Stomach (tissue), 8 donors: ENCODE measurements at regions not wholly inside any gene's neighbourhood (a gene's known extent, or its start where the extent isn't known, plus 50 kb on each side); places are given as distances from the start of the nearest gene placed in this dataset.

ENCODE experiments used
- DNase-seq, 2 donors: peaks; one replicate each; pipeline versions ENCODE4 v3.0.0 to v3.0.0-alpha.2; 2013 to 2019
- H3K27ac ChIP-seq, 5 donors: fragments of 200-600 bp in 4 of 5; sonication (generic) in 4 of 5; one replicate each; pipeline ENCODE4 v1.5.1; 2013 to 2019; ENCODE audit warnings: mild to moderate bottlenecking in 1 of 5, moderate library complexity in 1 of 5
- H3K27me3 ChIP-seq, 3 donors: fragments of 200-600 bp; sonication (generic); one replicate each; pipeline ENCODE4 v1.5.1; 2017 to 2019; ENCODE audit warnings: mixed run types in 1 of 3
- H3K36me3 ChIP-seq, 4 donors: fragments of 200-600 bp; sonication (generic); 1 replicate in 3 of 4; 2 replicates in 1 of 4; pipeline ENCODE4 v1.5.1; 2016 to 2019
- H3K4me1 ChIP-seq, 4 donors: fragments of 200-600 bp; sonication (generic); one replicate each; pipeline ENCODE4 v1.5.1; 2016 to 2019
- H3K4me3 ChIP-seq, 4 donors: fragments of 200-600 bp; sonication (generic) in 3 of 4; one replicate each; pipeline ENCODE4 v1.5.1; 2016 to 2019; ENCODE audit warnings: mild to moderate bottlenecking in 1 of 4
- H3K9me3 ChIP-seq, 4 donors: fragments of 200-600 bp; sonication (generic); one replicate each; pipeline ENCODE4 v1.5.1; 2016 to 2019
- EP300 ChIP-seq: sonication (generic); formaldehyde crosslinking; IDR thresholded peaks from one replicate; pipeline ENCODE4 v1.6.1; 2017; ENCODE audit warnings: antibody characterized with exemption
- POLR2A ChIP-seq, 4 donors: fragments of 450-650 bp; IDR thresholded peaks; one replicate each; pipeline ENCODE4 v1.6.1; 2016; ENCODE audit warnings: antibody characterized with exemption in 4 of 4, control low read depth in 2 of 4, mild to moderate bottlenecking in 1 of 4, moderate library complexity in 1 of 4
- POLR2AphosphoS5 ChIP-seq, 3 donors: sonication (generic); formaldehyde crosslinking; IDR thresholded peaks; one replicate each; pipeline ENCODE4 v1.6.1; 2016; ENCODE audit warnings: antibody characterized with exemption in 3 of 3
- WGBS, 5 donors: extraction: QIAGEN DNeasy Blood & Tissue Kit in 3 of 5; methylation state at CpG; one replicate each; pipeline versions ENCODE4 v1.1.5 to v1.1.7; 2013 to 2018; 5-methylcytosine and 5-hydroxymethylcytosine counted together
- intact Hi-C: fragments of 100-400 bp; cut with DNase I; formaldehyde crosslinking; loops from one replicate; pipeline ENCODE4 v1.15.1; 2023; ENCODE audit warnings: low total_unique reads
- TF ChIP-seq, protein P1 (sequence below), 7 experiments: fragments of 450-650 bp in 4 of 7; fragments of 200-600 bp in 3 of 7; sonication (generic) in 3 of 7; IDR thresholded peaks; one replicate each; pipeline ENCODE4 v1.5.1; 2016 to 2019; ENCODE audit warnings: antibody characterized with exemption in 7 of 7, control low read depth in 2 of 7, mild to moderate bottlenecking in 1 of 7
- donor health status: healthy with polysubstance abuse.
- donor health status: Bipolar disorder and iron deficiency.
- donor health status: healthy.

DNA sequence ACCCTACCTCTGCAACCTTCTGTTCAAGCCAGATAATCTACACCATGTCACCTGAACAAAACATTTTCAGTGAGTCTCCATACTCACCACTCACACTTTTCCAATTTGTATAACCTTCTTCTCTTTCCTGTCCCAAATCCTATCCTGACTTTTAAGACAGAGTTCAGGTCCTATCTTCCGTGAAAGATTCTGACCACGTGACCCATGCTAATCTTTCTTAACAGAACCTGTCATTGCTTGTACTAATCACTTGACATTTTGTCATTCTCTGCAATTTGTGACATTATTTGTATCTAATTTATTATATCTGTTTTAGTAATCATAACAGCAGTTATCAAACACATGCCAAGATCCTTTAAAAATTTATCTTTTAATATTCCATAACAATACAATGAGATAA is 132.5 kb upstream of the PRLR start:
- WGBS, 5 donors: 68 to 84% (median 71%) methylated on average over 2 of the region's 2 CpGs
- H3K27me3 ChIP-seq: no peaks in the 10 kb centered on the region

GRCh38 chr5:35360671-35361070 is 130.4 kb upstream of the PRLR start:
- WGBS, 5 donors: 30 to 73% (median 50%) methylated on average over 3 of the region's 3 CpGs
- Histone ChIP-seq H3K9me3 (no peaks in the 10 kb centered on the region), H3K4me3 (no peak overlapping the region), H3K27ac (no peak overlapping the region), H3K4me1 (no peaks in the 10 kb centered on the region), H3K27me3 (no peaks in the 10 kb centered on the region), H3K36me3 (no peaks in the 10 kb centered on the region)
- intact Hi-C loops: no loop called here
- TF ChIP-seq EP300 (no peak), POLR2AphosphoS5 (IDR thresholded peaks at IDR 0.05) (no peak), POLR2A (IDR thresholded peaks at IDR 0.05) (no peak)
- TF ChIP-seq, protein P1, sequence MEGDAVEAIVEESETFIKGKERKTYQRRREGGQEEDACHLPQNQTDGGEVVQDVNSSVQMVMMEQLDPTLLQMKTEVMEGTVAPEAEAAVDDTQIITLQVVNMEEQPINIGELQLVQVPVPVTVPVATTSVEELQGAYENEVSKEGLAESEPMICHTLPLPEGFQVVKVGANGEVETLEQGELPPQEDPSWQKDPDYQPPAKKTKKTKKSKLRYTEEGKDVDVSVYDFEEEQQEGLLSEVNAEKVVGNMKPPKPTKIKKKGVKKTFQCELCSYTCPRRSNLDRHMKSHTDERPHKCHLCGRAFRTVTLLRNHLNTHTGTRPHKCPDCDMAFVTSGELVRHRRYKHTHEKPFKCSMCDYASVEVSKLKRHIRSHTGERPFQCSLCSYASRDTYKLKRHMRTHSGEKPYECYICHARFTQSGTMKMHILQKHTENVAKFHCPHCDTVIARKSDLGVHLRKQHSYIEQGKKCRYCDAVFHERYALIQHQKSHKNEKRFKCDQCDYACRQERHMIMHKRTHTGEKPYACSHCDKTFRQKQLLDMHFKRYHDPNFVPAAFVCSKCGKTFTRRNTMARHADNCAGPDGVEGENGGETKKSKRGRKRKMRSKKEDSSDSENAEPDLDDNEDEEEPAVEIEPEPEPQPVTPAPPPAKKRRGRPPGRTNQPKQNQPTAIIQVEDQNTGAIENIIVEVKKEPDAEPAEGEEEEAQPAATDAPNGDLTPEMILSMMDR (IDR thresholded peaks at IDR 0.05): no peak
- no peak for DNase-seq

More for the DNA sequence above, 132.5 kb upstream of the PRLR start:
- Histone ChIP-seq H3K9me3 (no peaks in the 10 kb centered on the region), H3K4me1 (no peaks in the 10 kb centered on the region), H3K36me3 (no peaks in the 10 kb centered on the region), H3K4me3 (no peak overlapping the region), H3K27ac (no peak overlapping the region)
- intact Hi-C loops: no loop called here
- no peak for TF ChIP-seq POLR2A (IDR thresholded peaks at IDR 0.05)
- no peak for TF ChIP-seq EP300
- no peak for TF ChIP-seq POLR2AphosphoS5 (IDR thresholded peaks at IDR 0.05)
- TF ChIP-seq, protein P1 (IDR thresholded peaks at IDR 0.05): no peak
- DNase-seq: no peak

GRCh38 chr5:35359859-35360258 is 129.6 kb upstream of the PRLR start:
- no peak for DNase-seq
- Histone ChIP-seq H3K9me3 (no peaks in the 10 kb centered on the region), H3K4me1 (no peaks in the 10 kb centered on the region), H3K36me3 (no peaks in the 10 kb centered on the region), H3K27me3 (no peaks in the 10 kb centered on the region), H3K27ac (no peak overlapping the region), H3K4me3 (no peak overlapping the region)
- TF ChIP-seq POLR2AphosphoS5 (IDR thresholded peaks at IDR 0.05) (no peak), POLR2A (IDR thresholded peaks at IDR 0.05) (no peak), EP300 (no peak)
- TF ChIP-seq, protein P1 (IDR thresholded peaks at IDR 0.05): no peak
- WGBS, 5 donors: 63 to 89% (median 81%) methylated on average over 1 of the region's 1 CpG
- intact Hi-C loops: no loop called here

GRCh38 chr5:35357973-35358372 is 127.7 kb upstream of the PRLR start:
- 95 to 99% (median 98%) methylated on average over 3 of the region's 3 CpGs for WGBS, 5 donors
- peaks cover 0 to 4% (median 0%) of the 10 kb centered on the region in 4 donors for H3K9me3 ChIP-seq
- DNase-seq: no peak
- no peak overlapping the region for H3K27ac ChIP-seq
- H3K4me1 ChIP-seq: no peaks in the 10 kb centered on the region
- H3K4me3 ChIP-seq: no peak overlapping the region
- intact Hi-C loops: no loop called here
- TF ChIP-seq POLR2A (IDR thresholded peaks at IDR 0.05): no peak
- TF ChIP-seq EP300: no peak
- TF ChIP-seq, protein P1 (IDR thresholded peaks at IDR 0.05): no peak
- TF ChIP-seq POLR2AphosphoS5 (IDR thresholded peaks at IDR 0.05): no peak
- H3K27me3 ChIP-seq: no peaks in the 10 kb centered on the region
- H3K36me3 ChIP-seq: no peaks in the 10 kb centered on the region
